Gastrocnemius medialis (tissue), 4 donors: ENCODE measurements at regions not wholly inside any gene's neighbourhood (a gene's known extent, or its start where the extent isn't known, plus 50 kb on each side); places are given as distances from the start of the nearest gene placed in this dataset.
"Not testable (repeated sequence)": the region's sequence is repeated elsewhere in the genome, so short reads cannot be mapped to it uniquely, and the experiment has no call there.

ENCODE experiments used
- ATAC-seq, 2 donors: fragments of 150-250 bp; one replicate each; pipeline ENCODE4 v1.9.1; 2016
- DNase-seq, 2 donors: peaks; one replicate each; pipeline ENCODE4 v3.0.0-alpha.2; 2019
- H3K27ac ChIP-seq, 4 donors: fragments of 200-600 bp; sonication (generic); 1 replicate in 1 of 4; 2 replicates in 3 of 4; pipeline ENCODE4 v1.5.1; 2016 to 2018; ENCODE audit warnings: mild to moderate bottlenecking in 2 of 4, moderate library complexity in 1 of 4
- H3K27me3 ChIP-seq, 3 donors: fragments of 200-600 bp; sonication (generic) in 2 of 3; 1 replicate in 1 of 3; 2 replicates in 2 of 3; pipeline versions ENCODE4 v1.5.1 to v1.6.0; 2016 to 2019; ENCODE audit warnings: mild to moderate bottlenecking in 1 of 3, moderate library complexity in 1 of 3
- H3K36me3 ChIP-seq, 2 donors: fragments of 200-600 bp; sonication (generic) in 1 of 2; one replicate each; pipeline ENCODE4 v1.5.1; 2017 to 2018
- H3K4me1 ChIP-seq, 2 donors: fragments of 200-600 bp; sonication (generic) in 1 of 2; one replicate each; pipeline ENCODE4 v1.5.1; 2016 to 2017; ENCODE audit warnings: mild to moderate bottlenecking in 2 of 2
- H3K4me3 ChIP-seq, 4 donors: fragments of 200-600 bp; sonication (generic) in 3 of 4; 1 replicate in 1 of 4; 2 replicates in 3 of 4; pipeline ENCODE4 v1.5.1; 2016 to 2019; ENCODE audit warnings: mild to moderate bottlenecking in 2 of 4
- H3K9me3 ChIP-seq, 3 donors: fragments of 200-600 bp; sonication (generic) in 2 of 3; 1 replicate in 1 of 3; 2 replicates in 2 of 3; pipeline ENCODE4 v1.5.1; 2016 to 2019
- POLR2A ChIP-seq, 2 donors: fragments of 450-650 bp; IDR thresholded peaks; one replicate each; pipeline ENCODE4 v1.6.1; 2017; ENCODE audit warnings: antibody characterized with exemption in 2 of 2, mild to moderate bottlenecking in 2 of 2, moderate library complexity in 2 of 2
- in situ Hi-C, 4 donors: fragments of 200-750 bp; cut with MboI; loops; one replicate each; pipeline versions ENCODE4 v1.15.0 to v1.8.0; 2017; ENCODE audit warnings: low sequenced_read_pairs in 4 of 4
- intact Hi-C: fragments of 100-400 bp; cut with DNase I; formaldehyde crosslinking; loops from one replicate; pipeline ENCODE4 v1.15.1; 2023; ENCODE audit warnings: low total_unique reads
- TF ChIP-seq, protein P1 (sequence below), 5 experiments: fragments of 450-650 bp in 3 of 5; fragments of 200-600 bp in 2 of 5; sonication (generic) in 2 of 5; IDR thresholded peaks in 4 of 5; conservative IDR thresholded peaks in 1 of 5; 1 replicate in 4 of 5; 2 replicates in 1 of 5; pipeline ENCODE4 v1.5.1; 2016 to 2019; ENCODE audit warnings: antibody characterized with exemption in 5 of 5, mild to moderate bottlenecking in 3 of 5, moderate library complexity in 3 of 5

DNA sequence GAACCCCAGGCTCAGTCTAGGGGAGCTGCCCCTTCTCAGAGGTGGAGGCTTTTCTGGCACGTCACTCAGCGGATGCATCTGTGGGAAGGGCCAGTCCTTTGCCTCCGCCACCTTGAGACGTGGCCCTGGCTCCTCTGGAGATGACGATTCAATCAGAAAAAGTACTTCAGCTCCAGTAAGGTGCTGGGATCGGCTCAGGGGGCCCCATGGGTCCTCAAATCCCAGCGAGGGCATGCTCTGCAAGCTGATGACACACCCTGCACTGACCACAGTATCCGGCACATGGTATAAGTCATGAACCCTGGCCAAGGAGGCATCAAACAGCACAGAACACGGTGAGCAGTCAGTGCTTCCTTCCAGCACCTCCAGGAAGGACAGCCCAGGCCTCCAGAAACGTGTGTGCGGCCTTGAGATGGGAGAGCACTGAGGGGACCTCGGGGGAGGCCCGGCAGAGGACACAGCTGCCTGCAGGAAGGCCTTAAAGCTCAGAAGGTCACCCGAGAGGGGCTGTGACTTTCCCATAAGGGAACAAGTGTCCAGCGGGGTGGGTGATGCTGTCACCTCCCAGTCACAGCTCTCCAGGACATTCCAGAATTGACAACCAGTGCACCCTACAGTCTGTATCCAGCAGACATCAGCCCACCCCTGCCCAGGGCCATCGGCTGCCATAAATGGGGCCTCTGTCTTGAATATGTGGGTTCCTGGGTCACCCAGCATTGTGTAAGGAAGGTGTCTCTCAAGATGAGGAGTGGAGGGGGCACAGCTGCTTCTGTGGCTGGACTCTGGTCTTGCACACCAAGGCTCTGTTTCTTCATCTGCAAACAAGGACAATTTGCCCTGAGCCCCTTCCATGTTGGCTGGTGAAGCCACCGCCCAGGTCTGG lies 205.8 kb downstream of the NDUFA10 start:
- intact Hi-C loops = no loop called here
- no peak for DNase-seq
- Histone ChIP-seq H3K4me1 (peaks cover 0 to 6% of the 10 kb centered on the region in 2 donors), H3K4me3 (no peak overlapping the region), H3K27ac (no peak overlapping the region), H3K27me3 (peaks cover 4 to 15% (median 13%) of the 10 kb centered on the region in 3 donors), H3K36me3 (no peaks in the 10 kb centered on the region), H3K9me3 (no peaks in the 10 kb centered on the region)
- TF ChIP-seq, protein P1, sequence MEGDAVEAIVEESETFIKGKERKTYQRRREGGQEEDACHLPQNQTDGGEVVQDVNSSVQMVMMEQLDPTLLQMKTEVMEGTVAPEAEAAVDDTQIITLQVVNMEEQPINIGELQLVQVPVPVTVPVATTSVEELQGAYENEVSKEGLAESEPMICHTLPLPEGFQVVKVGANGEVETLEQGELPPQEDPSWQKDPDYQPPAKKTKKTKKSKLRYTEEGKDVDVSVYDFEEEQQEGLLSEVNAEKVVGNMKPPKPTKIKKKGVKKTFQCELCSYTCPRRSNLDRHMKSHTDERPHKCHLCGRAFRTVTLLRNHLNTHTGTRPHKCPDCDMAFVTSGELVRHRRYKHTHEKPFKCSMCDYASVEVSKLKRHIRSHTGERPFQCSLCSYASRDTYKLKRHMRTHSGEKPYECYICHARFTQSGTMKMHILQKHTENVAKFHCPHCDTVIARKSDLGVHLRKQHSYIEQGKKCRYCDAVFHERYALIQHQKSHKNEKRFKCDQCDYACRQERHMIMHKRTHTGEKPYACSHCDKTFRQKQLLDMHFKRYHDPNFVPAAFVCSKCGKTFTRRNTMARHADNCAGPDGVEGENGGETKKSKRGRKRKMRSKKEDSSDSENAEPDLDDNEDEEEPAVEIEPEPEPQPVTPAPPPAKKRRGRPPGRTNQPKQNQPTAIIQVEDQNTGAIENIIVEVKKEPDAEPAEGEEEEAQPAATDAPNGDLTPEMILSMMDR (IDR thresholded peaks at IDR 0.05 in 4 of 5, conservative IDR thresholded peaks at IDR 0.05 in 1 of 5) = no peak
- TF ChIP-seq POLR2A (IDR thresholded peaks at IDR 0.05) = no peak
- no peak for ATAC-seq
- in situ Hi-C loops = no loop called here

DNA sequence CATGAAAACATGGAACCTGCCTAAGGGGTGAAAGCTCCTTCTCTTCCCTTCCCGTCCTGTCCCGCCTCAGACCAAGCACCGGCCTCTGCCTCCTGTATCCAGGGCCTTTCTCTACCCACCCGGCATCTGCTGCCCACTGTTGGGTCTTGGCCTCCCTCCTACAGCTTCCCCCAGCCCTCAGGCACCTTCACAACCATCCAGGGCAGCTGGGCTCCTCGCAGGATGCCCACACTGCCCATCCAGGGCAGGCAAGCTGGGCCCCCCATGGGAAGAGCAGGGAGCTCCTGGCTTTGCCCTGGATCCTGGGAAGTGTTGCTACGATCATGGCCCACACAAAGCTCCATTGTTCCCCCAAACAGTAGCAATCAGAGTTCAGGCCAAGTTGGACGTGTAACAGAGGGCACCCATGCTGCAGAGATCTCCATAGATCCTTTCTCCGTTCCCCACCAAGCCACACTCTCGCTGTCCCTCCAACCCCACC lies 206.6 kb downstream of the NDUFA10 start:
- Histone ChIP-seq H3K36me3 (no peaks in the 10 kb centered on the region), H3K9me3 (no peaks in the 10 kb centered on the region), H3K4me3 (no peak overlapping the region), H3K27me3 (peaks cover 4 to 15% (median 12%) of the 10 kb centered on the region in 3 donors), H3K4me1 (peaks cover 0 to 6% of the 10 kb centered on the region in 2 donors), H3K27ac (no peak overlapping the region)
- in situ Hi-C loops (no loop called here), intact Hi-C loops (no loop called here)
- no peak for DNase-seq
- no peak for TF ChIP-seq POLR2A (IDR thresholded peaks at IDR 0.05)
- TF ChIP-seq, protein P1 (IDR thresholded peaks at IDR 0.05 in 4 of 5, conservative IDR thresholded peaks at IDR 0.05 in 1 of 5) = no peak
- no peak for ATAC-seq

- peaks cover 4 to 14% (median 8%) of the 10 kb centered on the region in 3 donors for H3K27me3 ChIP-seq
- H3K36me3 ChIP-seq = no peaks in the 10 kb centered on the region
Observed at GRCh38 chr2:239818086-239818485, 207.1 kb downstream of the NDUFA10 start.

GRCh38 chr2:239817468-239818031 lies 207.6 kb downstream of the NDUFA10 start:
- H3K36me3 ChIP-seq, H3K4me1 ChIP-seq, H3K27ac ChIP-seq, ATAC-seq, intact Hi-C loops, H3K4me3 ChIP-seq, in situ Hi-C loops, H3K9me3 ChIP-seq, H3K27me3 ChIP-seq, DNase-seq: not testable (repeated sequence)

More at GRCh38 chr2:239818086-239818485, 207.1 kb downstream of the NDUFA10 start:
- Histone ChIP-seq H3K9me3 (no peaks in the 10 kb centered on the region), H3K27ac (no peak overlapping the region), H3K4me3 (no peak overlapping the region), H3K4me1 (peaks cover 0 to 6% of the 10 kb centered on the region in 2 donors)
- no peak for DNase-seq
- TF ChIP-seq POLR2A (IDR thresholded peaks at IDR 0.05) = no peak
- TF ChIP-seq, protein P1 (IDR thresholded peaks at IDR 0.05 in 4 of 5, conservative IDR thresholded peaks at IDR 0.05 in 1 of 5) = no peak
- in situ Hi-C loops (no loop called here), intact Hi-C loops (no loop called here)
- ATAC-seq = no peak
